ENCODE measurements at regions not wholly inside any gene's neighbourhood (a gene's known extent, or its start where the extent isn't known, plus 50 kb on each side); places are given as distances from the start of the nearest gene placed in this dataset.

DNA sequence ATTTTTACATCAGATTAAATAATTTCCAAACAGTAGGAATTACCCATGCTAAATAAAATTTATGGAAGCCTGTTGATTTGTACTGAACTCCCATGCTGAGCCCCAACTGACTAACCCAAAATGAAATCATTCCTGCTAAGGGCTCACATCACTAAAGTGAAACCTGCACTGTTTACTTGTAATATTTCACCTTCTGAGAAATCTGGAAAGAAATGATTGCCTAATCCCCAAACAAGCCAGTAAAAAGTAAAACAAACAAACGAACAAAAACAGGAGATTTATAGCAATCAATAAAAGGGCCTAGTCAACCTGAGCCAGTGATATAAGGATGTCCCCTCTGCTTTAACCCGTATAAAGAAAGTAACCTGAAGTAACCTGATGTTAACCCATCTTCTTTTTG, 1599.8 kb downstream of the OLFM4 start:
- Mint-ChIP-seq H3K4me1 (ENCODE audit: low read depth) (no peaks in the 10 kb centered on the region), H3K27ac (no peak overlapping the region), H3K36me3 (ENCODE audit: low read depth) (no peaks in the 10 kb centered on the region), H3K9me3 (peaks cover 16% of the 10 kb centered on the region), H3K27me3 (ENCODE audit: low read depth) (no peaks in the 10 kb centered on the region), H3K4me3 (no peak overlapping the region)
- no peak for DNase-seq (ENCODE audit: low spot score)

DNA sequence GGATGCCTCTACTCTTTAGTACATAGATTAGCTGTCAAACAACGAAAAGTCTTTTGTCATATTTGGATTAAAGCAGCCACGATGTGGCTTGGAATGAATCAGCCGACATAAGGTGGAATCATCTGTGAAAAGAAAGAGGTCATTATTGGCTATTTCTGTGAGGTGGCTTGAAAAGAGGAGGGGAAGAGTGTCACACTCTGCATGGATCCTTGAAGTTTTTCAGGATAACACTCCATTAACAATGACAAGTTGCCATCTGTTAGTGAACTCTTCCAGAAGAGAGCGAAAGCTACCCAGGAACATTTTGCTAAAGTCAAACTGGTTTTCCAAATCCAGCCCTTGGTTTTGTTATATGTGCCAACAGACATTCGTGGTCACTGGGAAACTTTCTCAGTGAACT, 1604.8 kb downstream of the OLFM4 start:
- peaks cover 21% of the 10 kb centered on the region for H3K9me3 Mint-ChIP-seq
- no peaks in the 10 kb centered on the region for H3K27me3 Mint-ChIP-seq (ENCODE audit: low read depth)
- H3K4me3 Mint-ChIP-seq, result no peak overlapping the region
- H3K4me1 Mint-ChIP-seq (ENCODE audit: low read depth), result no peaks in the 10 kb centered on the region
- no peak overlapping the region for H3K27ac Mint-ChIP-seq
- no peaks in the 10 kb centered on the region for H3K36me3 Mint-ChIP-seq (ENCODE audit: low read depth)
- no peak for DNase-seq (ENCODE audit: low spot score)

DNA sequence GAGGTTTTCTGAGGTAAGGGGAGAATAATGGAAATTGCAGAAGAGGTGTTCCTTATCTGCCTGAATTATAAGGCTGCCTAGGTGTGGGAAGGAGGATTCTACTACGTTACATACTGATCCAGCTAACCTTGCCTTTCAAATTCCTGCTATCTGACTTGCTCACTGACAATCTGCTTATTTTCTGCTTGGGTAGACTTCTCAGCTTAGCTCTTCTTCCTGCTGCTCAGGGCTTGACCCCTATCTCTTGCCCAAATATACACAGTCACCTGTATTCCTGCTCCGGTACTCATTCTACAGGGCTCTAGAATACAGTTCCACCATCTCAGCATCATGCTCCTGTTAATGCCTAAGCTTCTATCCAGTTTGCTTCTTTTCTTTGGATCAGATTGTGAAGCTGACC, 1607.6 kb downstream of the OLFM4 start:
- Mint-ChIP-seq H3K36me3 (ENCODE audit: low read depth) (no peaks in the 10 kb centered on the region), H3K27me3 (ENCODE audit: low read depth) (no peaks in the 10 kb centered on the region), H3K4me3 (no peak overlapping the region), H3K9me3 (peaks cover 32% of the 10 kb centered on the region), H3K27ac (no peak overlapping the region), H3K4me1 (ENCODE audit: low read depth) (no peaks in the 10 kb centered on the region)
- no peak for DNase-seq (ENCODE audit: low spot score)

DNA sequence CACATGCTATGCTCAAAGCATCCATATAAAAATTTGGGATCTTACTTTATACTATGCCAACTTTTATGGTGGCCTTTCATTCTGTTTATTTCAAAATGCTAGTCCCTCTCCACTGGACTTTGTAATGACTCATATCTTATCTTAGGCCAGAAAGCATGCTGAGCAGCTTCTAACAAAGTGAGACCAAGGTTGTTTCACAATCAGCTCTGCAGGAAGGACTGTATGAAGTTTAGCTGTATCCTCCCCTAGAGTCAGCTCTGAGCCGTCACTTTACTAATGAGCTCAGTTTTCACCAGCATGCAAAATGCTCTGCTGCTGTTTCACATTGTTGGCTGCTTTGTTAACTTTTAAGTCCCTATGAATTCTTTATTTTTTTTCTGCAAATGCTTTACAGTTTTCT, 1608.8 kb downstream of the OLFM4 start:
- DNase-seq (ENCODE audit: low spot score), result no peak
- H3K27ac Mint-ChIP-seq, result no peak overlapping the region
- no peaks in the 10 kb centered on the region for H3K36me3 Mint-ChIP-seq (ENCODE audit: low read depth)
- no peaks in the 10 kb centered on the region for H3K27me3 Mint-ChIP-seq (ENCODE audit: low read depth)
- H3K4me3 Mint-ChIP-seq, result no peak overlapping the region
- H3K9me3 Mint-ChIP-seq, result peaks cover 29% of the 10 kb centered on the region
- H3K4me1 Mint-ChIP-seq (ENCODE audit: low read depth), result no peaks in the 10 kb centered on the region

DNA sequence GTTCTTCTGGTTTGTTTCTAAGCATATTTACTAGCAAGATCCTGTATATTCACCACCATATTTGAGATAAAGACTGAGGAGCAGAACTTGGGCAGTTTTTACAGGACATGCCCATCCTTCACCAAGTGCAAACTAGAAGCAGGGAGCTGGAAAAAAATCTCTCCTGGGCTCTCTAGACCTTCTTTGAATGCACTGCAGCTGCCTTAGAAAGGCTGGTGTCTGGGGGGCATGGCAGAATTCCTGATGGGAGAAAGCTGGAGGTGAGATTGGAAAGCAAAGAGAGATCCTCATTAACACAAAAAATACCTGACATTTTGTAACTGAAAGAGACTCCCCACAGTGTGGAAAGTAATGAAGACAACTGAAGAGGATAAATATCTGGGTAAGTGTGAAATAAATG, 1612.1 kb downstream of the OLFM4 start:
- Mint-ChIP-seq H3K36me3 (ENCODE audit: low read depth) (no peaks in the 10 kb centered on the region), H3K4me1 (ENCODE audit: low read depth) (no peaks in the 10 kb centered on the region), H3K4me3 (no peak overlapping the region), H3K27ac (no peak overlapping the region), H3K9me3 (peaks cover 31% of the 10 kb centered on the region), H3K27me3 (ENCODE audit: low read depth) (no peaks in the 10 kb centered on the region)
- DNase-seq (ENCODE audit: low spot score), result no peak

DNA sequence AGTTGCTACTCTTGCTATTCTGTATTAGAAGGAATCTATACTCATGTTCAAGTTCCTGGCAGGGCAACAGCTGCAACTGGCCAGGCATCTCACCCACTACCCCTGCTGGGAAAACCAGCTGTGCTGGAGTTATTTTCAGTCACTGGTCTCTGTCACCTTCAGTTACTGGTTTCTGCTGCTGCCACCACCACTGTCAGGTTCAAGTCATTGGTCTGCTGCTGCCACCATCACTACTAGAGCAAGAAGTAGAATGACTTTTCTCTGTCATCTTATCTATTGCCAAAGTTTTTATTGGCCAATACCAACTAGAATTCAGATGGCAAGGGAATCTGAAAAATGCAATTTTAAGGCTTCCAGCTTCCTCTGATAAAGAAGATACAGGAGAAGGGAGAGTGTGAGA, 1615.2 kb downstream of the OLFM4 start:
- H3K27ac Mint-ChIP-seq, result no peak overlapping the region

DNA sequence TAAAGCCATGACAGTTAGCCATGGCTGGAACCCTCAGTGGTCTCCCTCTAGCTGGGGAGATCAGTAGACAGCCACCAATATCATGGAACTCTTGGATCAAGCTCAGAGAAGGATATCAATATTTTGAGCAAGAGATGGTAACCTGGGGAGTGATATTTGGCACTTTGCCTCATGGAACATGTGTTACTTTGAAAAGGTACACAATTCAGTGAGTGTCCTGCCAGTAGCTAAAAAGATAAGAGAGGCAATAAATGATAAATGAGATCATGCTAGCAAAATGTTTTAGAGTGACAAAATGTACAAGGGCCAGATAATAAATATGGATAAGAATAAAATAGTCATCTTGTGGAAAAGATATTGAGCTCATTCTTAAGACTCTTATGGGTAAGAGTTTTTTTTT, 1618.7 kb downstream of the OLFM4 start:
- Mint-ChIP-seq H3K27ac (no peak overlapping the region), H3K4me3 (no peak overlapping the region)

More for the DNA sequence above, 1615.2 kb downstream of the OLFM4 start:
- no peaks in the 10 kb centered on the region for H3K27me3 Mint-ChIP-seq (ENCODE audit: low read depth)
- no peaks in the 10 kb centered on the region for H3K4me1 Mint-ChIP-seq (ENCODE audit: low read depth)
- DNase-seq (ENCODE audit: low spot score), result no peak
- no peaks in the 10 kb centered on the region for H3K36me3 Mint-ChIP-seq (ENCODE audit: low read depth)
- H3K4me3 Mint-ChIP-seq, result no peak overlapping the region
- peaks cover 31% of the 10 kb centered on the region for H3K9me3 Mint-ChIP-seq

DNA sequence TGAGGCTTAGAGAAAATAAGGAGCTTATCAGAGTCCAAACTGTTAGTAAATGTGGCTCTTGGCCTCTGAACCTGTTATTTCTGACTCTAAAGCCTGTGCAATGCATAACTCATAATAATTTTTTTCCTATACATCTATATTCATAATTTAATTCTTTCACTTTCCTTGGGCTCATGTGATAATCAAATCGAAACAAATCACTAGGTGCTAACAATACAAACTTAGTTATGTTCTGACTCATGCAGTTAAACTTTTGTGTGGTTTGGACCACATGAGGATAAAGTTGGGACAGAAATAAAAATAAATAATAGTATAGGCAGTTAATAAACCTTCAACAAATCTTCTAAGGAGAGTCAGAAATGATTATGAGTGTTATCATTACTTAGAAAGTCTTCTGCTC, 1629.0 kb downstream of the OLFM4 start:
- no peak for DNase-seq (ENCODE audit: low spot score)
- Mint-ChIP-seq H3K9me3 (peaks cover 47% of the 10 kb centered on the region), H3K4me3 (no peak overlapping the region), H3K36me3 (ENCODE audit: low read depth) (no peaks in the 10 kb centered on the region), H3K27ac (no peak overlapping the region), H3K27me3 (ENCODE audit: low read depth) (no peaks in the 10 kb centered on the region), H3K4me1 (ENCODE audit: low read depth) (no peaks in the 10 kb centered on the region)

More for the DNA sequence above, 1618.7 kb downstream of the OLFM4 start:
- no peak for DNase-seq (ENCODE audit: low spot score)
- H3K36me3 Mint-ChIP-seq (ENCODE audit: low read depth), result no peaks in the 10 kb centered on the region
- H3K27me3 Mint-ChIP-seq (ENCODE audit: low read depth), result no peaks in the 10 kb centered on the region
- H3K4me1 Mint-ChIP-seq (ENCODE audit: low read depth), result no peaks in the 10 kb centered on the region
- H3K9me3 Mint-ChIP-seq, result peaks cover 37% of the 10 kb centered on the region

DNA sequence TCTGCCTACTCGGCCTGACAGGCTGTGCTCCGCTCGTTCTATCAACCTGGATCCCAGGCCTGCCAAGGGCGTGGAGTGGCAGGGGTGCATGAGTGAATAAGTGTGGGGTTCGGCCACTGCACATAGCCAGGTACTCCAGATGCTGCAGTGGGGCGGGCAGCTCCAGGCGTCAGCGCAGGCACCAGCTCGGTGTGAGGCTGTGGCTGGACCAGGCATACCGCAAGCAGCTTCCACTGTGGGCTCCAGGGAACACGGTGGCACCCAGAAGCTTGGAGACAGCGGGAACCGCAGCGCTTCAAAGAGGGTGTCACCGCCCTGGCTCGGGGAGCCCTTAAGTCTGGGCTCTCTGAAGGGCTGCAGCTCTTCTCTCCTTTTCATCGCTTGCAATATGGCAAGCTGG, 1630.2 kb downstream of the OLFM4 start:
- no peak overlapping the region for H3K4me3 Mint-ChIP-seq
- DNase-seq (ENCODE audit: low spot score), result no peak
- H3K9me3 Mint-ChIP-seq, result peaks cover 47% of the 10 kb centered on the region
- no peaks in the 10 kb centered on the region for H3K27me3 Mint-ChIP-seq (ENCODE audit: low read depth)
- no peak overlapping the region for H3K27ac Mint-ChIP-seq
- H3K4me1 Mint-ChIP-seq (ENCODE audit: low read depth), result no peaks in the 10 kb centered on the region
- H3K36me3 Mint-ChIP-seq (ENCODE audit: low read depth), result no peaks in the 10 kb centered on the region

DNA sequence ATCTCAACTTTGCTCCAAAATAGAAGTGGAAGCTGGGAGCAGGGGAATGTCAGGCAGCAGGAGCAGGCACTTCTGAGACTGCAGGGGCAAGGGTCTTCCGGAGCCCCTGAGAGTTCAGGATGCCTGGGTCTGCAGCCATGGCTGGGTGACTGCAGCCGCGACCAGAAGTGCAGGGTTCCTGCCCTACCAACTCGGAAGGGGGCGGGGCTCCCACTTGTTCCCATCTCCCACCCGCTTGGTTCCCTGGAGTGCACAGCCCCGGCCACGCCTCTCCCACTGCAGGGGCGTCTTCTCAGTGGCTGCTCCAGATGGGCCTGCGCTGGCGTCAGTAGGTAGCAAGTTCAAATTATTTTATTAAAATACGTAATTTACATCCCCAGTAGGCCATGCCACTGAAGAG, 1631.7 kb downstream of the OLFM4 start:
- Mint-ChIP-seq H3K27me3 (ENCODE audit: low read depth) (no peaks in the 10 kb centered on the region), H3K4me3 (no peak overlapping the region), H3K9me3 (peaks cover 42% of the 10 kb centered on the region), H3K36me3 (ENCODE audit: low read depth) (no peaks in the 10 kb centered on the region), H3K27ac (no peak overlapping the region), H3K4me1 (ENCODE audit: low read depth) (no peaks in the 10 kb centered on the region)
- no peak for DNase-seq (ENCODE audit: low spot score)

DNA sequence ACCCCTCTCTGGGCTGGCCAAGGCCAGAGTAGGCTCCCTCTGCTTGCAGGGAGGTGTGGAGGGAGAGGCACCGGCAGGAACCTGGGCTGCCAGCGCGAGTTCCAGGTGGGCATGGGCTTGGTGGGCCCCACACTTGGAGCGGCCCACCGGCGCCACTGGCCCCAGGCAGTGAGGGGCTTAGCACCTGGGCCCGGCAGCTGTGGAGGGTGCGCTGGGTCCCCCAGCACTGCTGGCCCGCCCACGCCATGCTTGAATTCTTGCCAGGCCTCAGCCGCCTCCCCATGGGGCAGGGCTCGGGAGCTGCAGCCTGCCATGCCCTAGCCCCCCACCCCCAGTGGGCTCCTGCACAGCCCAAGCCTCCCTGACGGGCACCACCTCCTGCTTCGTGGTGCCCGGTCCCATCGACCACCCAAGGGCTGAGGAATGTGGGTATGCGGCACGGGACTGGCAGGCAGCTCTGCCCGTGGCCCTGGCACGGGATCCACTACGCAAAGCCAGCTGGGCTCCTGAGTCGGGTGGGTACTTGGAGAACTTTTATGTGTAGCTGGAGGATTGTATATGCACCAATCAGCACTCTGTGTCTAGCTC, 1648.0 kb downstream of the OLFM4 start:
- Mint-ChIP-seq H3K27ac (no peak overlapping the region), H3K4me1 (ENCODE audit: low read depth) (no peaks in the 10 kb centered on the region), H3K27me3 (ENCODE audit: low read depth) (no peaks in the 10 kb centered on the region), H3K9me3 (peaks cover 21% of the 10 kb centered on the region), H3K4me3 (no peak overlapping the region), H3K36me3 (ENCODE audit: low read depth) (no peaks in the 10 kb centered on the region)
- no peak for DNase-seq (ENCODE audit: low spot score)

DNA sequence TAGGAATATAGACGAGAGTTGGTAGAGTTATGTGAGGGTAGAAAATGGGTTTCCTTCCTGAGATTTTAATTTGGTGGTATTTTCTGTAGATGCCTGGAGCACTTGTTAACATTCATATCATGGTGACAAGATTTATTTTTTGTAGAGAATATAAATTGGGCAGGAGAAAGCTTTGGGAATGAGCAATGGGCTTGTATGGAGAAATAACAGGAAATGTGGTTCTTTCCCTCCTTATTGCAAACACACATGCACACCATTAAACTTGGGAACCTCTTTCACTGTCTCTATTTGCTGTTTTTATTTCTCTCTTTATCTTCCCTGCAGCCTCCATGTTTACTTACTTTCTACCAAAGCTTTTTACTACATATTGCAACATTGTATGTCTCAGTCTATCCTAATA, 1653.6 kb downstream of the OLFM4 start:
- Mint-ChIP-seq H3K36me3 (ENCODE audit: low read depth) (no peaks in the 10 kb centered on the region), H3K4me3 (no peak overlapping the region), H3K4me1 (ENCODE audit: low read depth) (no peaks in the 10 kb centered on the region), H3K27me3 (ENCODE audit: low read depth) (no peaks in the 10 kb centered on the region), H3K27ac (no peak overlapping the region), H3K9me3 (peaks cover 22% of the 10 kb centered on the region)
- DNase-seq (ENCODE audit: low spot score), result no peak

DNA sequence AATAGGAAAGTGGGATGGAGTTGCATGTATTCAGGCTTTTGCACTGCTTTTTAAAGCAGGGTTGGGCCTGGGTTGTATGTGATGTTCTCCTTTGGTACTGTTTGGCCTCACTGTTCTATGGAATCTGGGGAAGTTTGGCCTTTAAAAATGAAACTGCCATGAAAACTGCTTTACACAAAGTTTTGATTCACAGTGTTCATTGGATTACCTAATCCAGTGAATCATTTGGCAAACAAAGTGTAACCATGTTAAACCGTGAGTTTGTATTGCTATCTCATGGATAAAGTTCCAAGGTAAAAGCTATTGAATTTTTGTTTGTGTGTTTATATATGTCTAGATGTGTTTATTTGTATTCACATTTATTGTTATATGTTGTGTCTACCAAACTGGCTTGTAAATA, 1658.6 kb downstream of the OLFM4 start:
- peaks cover 17% of the 10 kb centered on the region for H3K9me3 Mint-ChIP-seq
- no peak for DNase-seq (ENCODE audit: low spot score)
- no peak overlapping the region for H3K4me3 Mint-ChIP-seq
- no peaks in the 10 kb centered on the region for H3K36me3 Mint-ChIP-seq (ENCODE audit: low read depth)
- H3K27ac Mint-ChIP-seq, result no peak overlapping the region
- no peaks in the 10 kb centered on the region for H3K27me3 Mint-ChIP-seq (ENCODE audit: low read depth)
- no peaks in the 10 kb centered on the region for H3K4me1 Mint-ChIP-seq (ENCODE audit: low read depth)

DNA sequence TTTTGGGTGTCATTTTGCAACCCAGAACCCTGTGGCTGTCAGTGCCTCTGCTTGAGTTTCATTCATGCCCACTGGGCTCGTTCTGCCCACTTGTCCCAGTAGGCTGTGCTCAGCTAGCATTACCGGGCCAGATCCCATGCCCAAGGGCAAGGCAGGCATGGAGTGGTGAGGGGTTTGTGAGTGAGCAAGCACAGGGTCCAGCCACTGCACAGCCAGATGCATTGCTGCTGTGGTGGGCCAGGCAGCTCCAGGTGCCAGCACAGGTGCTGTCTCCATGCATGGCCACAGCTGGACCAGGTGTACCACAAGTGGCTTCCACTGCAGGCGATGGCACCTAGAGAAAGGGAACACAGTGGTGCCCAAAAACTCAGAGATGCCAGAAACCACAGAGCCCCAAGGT, 1671.2 kb downstream of the OLFM4 start:
- no peak overlapping the region for H3K4me3 Mint-ChIP-seq
- DNase-seq (ENCODE audit: low spot score), result no peak
- no peaks in the 10 kb centered on the region for H3K27me3 Mint-ChIP-seq (ENCODE audit: low read depth)
- no peaks in the 10 kb centered on the region for H3K4me1 Mint-ChIP-seq (ENCODE audit: low read depth)
- no peak overlapping the region for H3K27ac Mint-ChIP-seq
- peaks cover 35% of the 10 kb centered on the region for H3K9me3 Mint-ChIP-seq
- H3K36me3 Mint-ChIP-seq (ENCODE audit: low read depth), result no peaks in the 10 kb centered on the region

DNA sequence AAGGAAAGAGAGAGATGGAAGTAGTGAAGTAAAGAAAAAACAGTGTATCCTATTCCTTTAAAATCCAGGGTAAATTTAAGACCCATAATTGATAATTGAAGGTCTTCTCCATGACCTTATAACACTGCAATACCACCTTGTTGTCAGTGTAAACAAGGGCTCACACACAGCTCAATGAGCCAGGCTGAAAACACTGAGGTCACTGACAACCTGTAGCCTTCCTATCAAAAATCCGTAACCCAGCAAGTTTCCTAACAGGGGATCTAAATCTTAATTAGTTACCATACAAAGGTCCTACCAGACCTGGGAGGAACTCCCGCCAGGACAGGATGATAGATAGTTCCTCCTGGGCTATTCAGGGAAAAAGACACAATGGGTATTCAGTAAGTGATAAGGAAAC, 1677.1 kb downstream of the OLFM4 start:
- no peak for DNase-seq (ENCODE audit: low spot score)
- Mint-ChIP-seq H3K27me3 (ENCODE audit: low read depth) (no peaks in the 10 kb centered on the region), H3K27ac (no peak overlapping the region), H3K36me3 (ENCODE audit: low read depth) (no peaks in the 10 kb centered on the region), H3K4me1 (ENCODE audit: low read depth) (no peaks in the 10 kb centered on the region), H3K9me3 (peaks cover 29% of the 10 kb centered on the region), H3K4me3 (no peak overlapping the region)

All from T-helper 2 cell treated with Interferon-gamma antibody and Interleukin-4, amounts not matched to agents 5 μg/mL and 100 μg/mL, for 36 hours (primary cell).